K562 (cell line): ENCODE measurements at regions not wholly inside any gene's neighbourhood (a gene's known extent, or its start where the extent isn't known, plus 50 kb on each side); places are given as distances from the start of the nearest gene placed in this dataset.

ENCODE experiments used
- ATAC-seq: fragments of 200-7000 bp; cut with Tn5 transposase; 3 replicates; pipeline ENCODE4 v1.9.1; 2020; ENCODE audit warnings: moderate library complexity
- BruUV-seq: library from RNA; stranded (reverse); fragments of 400-500 nt; replicated peaks from 2 replicates; lab custom pipeline; 2021; lab: Mats Ljungman, UMichigan
- CTCF ChIA-PET: fragments of 300-600 bp; formaldehyde crosslinking; extraction: SDS; loops from one replicate; lab custom pipeline; 2021; ENCODE audit warnings: low intra/inter-chr PET ratio; lab: Yijun Ruan, JAX
- POLR2A ChIA-PET: fragments of 300-600, 350-650 bp; sonication (Branson Sonifier 250); formaldehyde crosslinking; extraction: SDS; loops from one replicate; lab custom pipeline; 2021; ENCODE audit warnings: antibody characterized with exemption, inconsistent platforms; lab: Yijun Ruan, JAX
- DNase-seq, 4 experiments: peaks; one replicate each; pipeline versions ENCODE4 v3.0.0 to v3.0.0-alpha.2; 2011 to 2018; ENCODE audit warnings: low spot score in 3 of 4, mixed read lengths in 3 of 4; ENCODE audit errors: extremely low read depth in 1 of 4
- FAIRE-seq: peaks from 2 replicates; lab custom pipeline; 2011; peaks lifted over from hg19 to GRCh38; lab: Jason Lieb, UNC
- H2AFZ ChIP-seq: 2 replicates; pipeline ENCODE4 v1.6.0; 2011; ENCODE audit warnings: low read depth, low read length, control low read depth, inconsistent platforms
- H3K27ac ChIP-seq: fragments of 200-600 bp; 3 replicates; pipeline ENCODE4 v1.8.0; 2011; ENCODE audit warnings: low read depth, mild to moderate bottlenecking, control low read depth, inconsistent platforms, low read length, moderate library complexity, mixed read lengths; ENCODE audit errors: extremely low read depth
- H3K27me3 ChIP-seq, 2 experiments: fragments of 300-600 bp in 1 of 2; 2 replicates in 1 of 2; 3 replicates in 1 of 2; pipeline versions ENCODE4 v1.6.0 to v1.8.0; 2011; ENCODE audit warnings: inconsistent platforms in 2 of 2, low read length in 2 of 2, mild to moderate bottlenecking in 1 of 2, mixed read lengths in 1 of 2, moderate library complexity in 1 of 2; ENCODE audit not compliant: control insufficient read depth in 2 of 2, insufficient read depth in 2 of 2
- H3K36me3 ChIP-seq: fragments of 300-600 bp; 3 replicates; pipeline ENCODE4 v1.8.0; 2011; ENCODE audit warnings: mild to moderate bottlenecking, low read length, inconsistent platforms; ENCODE audit not compliant: control insufficient read depth, insufficient read depth
- H3K4me1 ChIP-seq, 2 experiments: fragments of 200-600 bp in 1 of 2; replicated peaks in 1 of 2; 2 replicates in 1 of 2; 3 replicates in 1 of 2; pipeline versions ENCODE4 v1.5.1 to v1.8.0; 2011; ENCODE audit warnings: inconsistent platforms in 2 of 2, low read length in 2 of 2, mild to moderate bottlenecking in 1 of 2, mixed read lengths in 1 of 2, moderate library complexity in 1 of 2; ENCODE audit not compliant: control insufficient read depth in 2 of 2, insufficient read depth in 2 of 2
- H3K4me2 ChIP-seq: 2 replicates; pipeline ENCODE4 v1.6.1; 2011; ENCODE audit warnings: low read length, control low read depth, inconsistent platforms, mixed read lengths; ENCODE audit not compliant: insufficient read depth
- H3K4me3 ChIP-seq: fragments of 200-600 bp; sonication (generic), shearing (Covaris generic); 2 replicates; pipeline ENCODE4 v1.5.1; 2016; ENCODE audit warnings: control low read depth, inconsistent platforms
- H3K79me2 ChIP-seq: fragments of 200-600 bp; 3 replicates; pipeline ENCODE4 v1.8.0; 2011; ENCODE audit warnings: low read length, inconsistent platforms; ENCODE audit not compliant: control insufficient read depth, insufficient read depth
- H3K9ac ChIP-seq, 2 experiments: 2 replicates each; pipeline versions ENCODE4 v1.6.0 to v1.6.1; 2011; ENCODE audit warnings: low read depth in 2 of 2, low read length in 2 of 2, control low read depth in 1 of 2, inconsistent platforms in 1 of 2, mild to moderate bottlenecking in 1 of 2, mixed read lengths in 1 of 2; ENCODE audit not compliant: insufficient read depth in 1 of 2
- H3K9me1 ChIP-seq: one replicate; pipeline ENCODE4 v1.6.0; 2011; ENCODE audit warnings: inconsistent platforms, mild to moderate bottlenecking, low read length, moderate library complexity; ENCODE audit not compliant: control insufficient read depth, insufficient read depth
- H3K9me3 ChIP-seq: replicated peaks from 2 replicates; pipeline ENCODE4 v1.5.1; 2011; ENCODE audit warnings: low read depth, low read length, inconsistent platforms; ENCODE audit not compliant: control insufficient read depth, insufficient read depth
- H4K20me1 ChIP-seq: replicated peaks from 2 replicates; pipeline ENCODE4 v1.6.1; 2011; ENCODE audit warnings: low read length, inconsistent platforms, mixed read lengths; ENCODE audit not compliant: control insufficient read depth, insufficient read depth
- KDM4B ChIP-seq, 2 experiments: fragments of 450-650 bp in 1 of 2; sonication (generic) in 1 of 2; IDR thresholded peaks; 2 replicates each; pipeline ENCODE4 v1.6.1; 2016 to 2017; ENCODE audit warnings: borderline replicate concordance in 2 of 2, antibody characterized with exemption in 1 of 2, low read depth in 1 of 2, mild to moderate bottlenecking in 1 of 2
- L3MBTL2 ChIP-seq: fragments of 450-650 bp; IDR thresholded peaks from 2 replicates; pipeline ENCODE4 v1.6.1; 2016; ENCODE audit warnings: mild to moderate bottlenecking, moderate library complexity
- MED1 ChIP-seq: sonication (generic); formaldehyde crosslinking; IDR thresholded peaks from 2 replicates; pipeline ENCODE4 v1.8.1; 2023; ENCODE audit warnings: missing genetic modification reagents, borderline replicate concordance
- NCOR1 ChIP-seq: fragments of 450-650 bp; IDR thresholded peaks from 2 replicates; pipeline ENCODE4 v1.6.1; 2016; ENCODE audit warnings: mild to moderate bottlenecking, moderate library complexity
- NONO ChIP-seq, 2 experiments: fragments of 200-400 bp in 1 of 2; fragments of 450-650 bp in 1 of 2; formaldehyde crosslinking in 1 of 2; IDR thresholded peaks; 2 replicates each; pipeline ENCODE4 v1.6.1; 2017; ENCODE audit warnings: low read depth in 2 of 2, mild to moderate bottlenecking in 2 of 2, moderate library complexity in 2 of 2, low read length in 1 of 2
- PTTG1 ChIP-seq: fragments of 450-650 bp; IDR thresholded peaks from 2 replicates; pipeline ENCODE4 v1.6.1; 2016; ENCODE audit warnings: low read depth, mild to moderate bottlenecking, missing genetic modification characterization, missing compliant biosample characterization
- STAT5A ChIP-seq: IDR thresholded peaks from 2 replicates; pipeline ENCODE4 v1.6.1; 2012; ENCODE audit warnings: low read length, inconsistent platforms, borderline replicate concordance
- STAT5B ChIP-seq: fragments of 250-450 bp; sonication (Bioruptor Pico); IDR thresholded peaks from 2 replicates; pipeline ENCODE4 v1.8.0; 2021; ENCODE audit warnings: mild to moderate bottlenecking, inconsistent platforms
- SUPT5H ChIP-seq: fragments of 450-650 bp; IDR thresholded peaks from 2 replicates; pipeline ENCODE4 v1.6.1; 2016
- TCF15 ChIP-seq: fragments of 250-450 bp; sonication (Bioruptor Pico); IDR thresholded peaks from 2 replicates; pipeline ENCODE4 v1.8.0; 2022; ENCODE audit warnings: moderate library complexity, mild to moderate bottlenecking, inconsistent platforms
- THRB ChIP-seq: fragments of 450-650 bp; formaldehyde crosslinking; conservative IDR thresholded peaks from 2 replicates; pipeline ENCODE4 v1.4.0; 2022; ENCODE audit warnings: mild to moderate bottlenecking, missing genetic modification characterization
- TRIM24 ChIP-seq, 2 experiments: fragments of 450-650 bp; IDR thresholded peaks; 2 replicates each; pipeline ENCODE4 v1.6.1; 2016
- ZBTB43 ChIP-seq: sonication (generic); formaldehyde crosslinking; IDR thresholded peaks from 2 replicates; pipeline ENCODE4 v1.8.0; 2023; ENCODE audit warnings: mild to moderate bottlenecking, missing genetic modification reagents
- ZNF133 ChIP-seq: fragments of 250-450 bp; sonication (Bioruptor Pico); IDR thresholded peaks from 2 replicates; pipeline ENCODE4 v1.4.0; 2020; ENCODE audit warnings: mild to moderate bottlenecking
- ZNF717 ChIP-seq: fragments of 250-450 bp; sonication (Bioruptor Pico); IDR thresholded peaks from 2 replicates; pipeline ENCODE4 v1.5.0; 2021
- WGBS: fragments of 100-300 bp; shearing (Covaris generic); methylation state at CpG from one replicate; pipeline ENCODE4 v1.1.6; 2016; ENCODE audit warnings: low coverage, mixed read lengths; ENCODE audit not compliant: insufficient coverage; ENCODE audit errors: missing lambda C conversion rate; 5-methylcytosine and 5-hydroxymethylcytosine counted together
- in situ Hi-C: fragments of 300-500 bp; cut with MboI; formaldehyde crosslinking; loops from 4 replicates; pipeline ENCODE4 v1.15.0; 2018; ENCODE audit warnings: inconsistent platforms, mixed read lengths
- intact Hi-C: fragments of 100-400 bp; cut with micrococcal nuclease; formaldehyde crosslinking; loops from 2 replicates; pipeline ENCODE4 v1.14.2; 2022

DNA sequence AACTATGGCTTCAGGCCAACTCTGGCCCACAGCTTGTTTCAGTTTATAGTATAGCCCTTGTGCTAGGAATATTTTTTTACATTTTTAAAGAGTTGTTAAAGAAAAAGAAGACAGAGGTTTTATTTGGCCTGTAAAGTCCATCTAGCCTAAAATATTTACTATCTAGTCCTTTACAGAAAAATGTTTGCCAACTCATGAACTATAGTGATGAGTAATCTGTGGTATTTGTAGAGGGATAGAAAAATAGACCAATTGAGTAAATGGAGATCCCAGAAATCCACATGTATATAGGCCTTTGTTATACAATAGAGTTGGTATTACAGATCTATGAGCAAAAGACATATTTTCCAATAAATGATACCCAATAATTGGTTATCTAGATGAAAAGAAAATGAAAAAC lies 288.7 kb downstream of the PRDM5 start:
- no peak for DNase-seq
- H4K20me1 ChIP-seq, result no peaks in the 10 kb centered on the region
- H3K27me3 ChIP-seq, result no peaks in the 10 kb centered on the region
- in situ Hi-C loops (no loop called here), intact Hi-C loops (no loop called here)
- no peak for ATAC-seq
- H3K79me2 ChIP-seq, result no peaks in the 10 kb centered on the region
- no peak overlapping the region for H2AFZ ChIP-seq
- no peak overlapping the region for H3K27ac ChIP-seq
- FAIRE-seq, result no peak
- H3K4me1 ChIP-seq, result no peaks in the 10 kb centered on the region
- no peak overlapping the region for H3K4me3 ChIP-seq
- no peak overlapping the region for H3K4me2 ChIP-seq
- no peaks in the 10 kb centered on the region for H3K36me3 ChIP-seq
- ChIA-PET POLR2A (interaction anchor here (0.7 kb wide), 1 partner anchor 22 kb away, joined by 3 read pairs; no protein-coding TSS in a partner anchor), CTCF (no interaction called here)
- no TSS peak for BruUV-seq
- TF ChIP-seq MED1 (CRISPR knock-in tag) (no peak), SUPT5H (no peak), TRIM24 (IDR thresholded peaks at IDR 0.05) (no peak), NONO (IDR thresholded peaks at IDR 0.05; ENCODE audit: low read depth in 2 of 2, low read length in 1 of 2) (no peak), ZNF133 (CRISPR knock-in tag) (no peak), L3MBTL2 (no peak), TCF15 (CRISPR knock-in tag) (no peak)
- H3K9me1 ChIP-seq, result no peaks in the 10 kb centered on the region
- no peak overlapping the region for H3K9ac ChIP-seq
- H3K9me3 ChIP-seq, result no peaks in the 10 kb centered on the region

DNA sequence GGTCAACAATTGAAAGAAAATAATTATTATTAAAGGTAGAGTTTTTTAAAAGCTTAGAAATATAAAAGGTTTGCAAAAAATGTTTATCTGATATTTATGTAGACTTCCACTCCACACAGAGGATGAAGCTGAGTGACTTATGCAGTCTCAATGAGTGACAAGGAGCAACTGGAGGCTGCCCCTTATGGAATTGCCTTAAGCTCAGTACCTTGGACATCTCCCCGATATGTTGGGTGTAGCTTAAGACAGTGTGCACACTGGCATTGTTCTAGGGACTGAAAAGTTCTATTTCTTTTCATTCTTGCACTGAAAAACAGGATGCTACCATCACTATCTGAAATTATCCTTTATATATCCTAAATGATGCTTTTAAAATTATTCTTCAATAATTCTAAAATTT lies 292.1 kb downstream of the PRDM5 start:
- WGBS, result 7% methylated on average over 1 of the region's 1 CpG
- Histone ChIP-seq H3K27ac (no peak overlapping the region), H3K4me2 (no peak overlapping the region), H3K36me3 (no peaks in the 10 kb centered on the region), H4K20me1 (no peaks in the 10 kb centered on the region)
- CTCF ChIA-PET, result no interaction called here
- intact Hi-C loops, result no loop called here
- TF ChIP-seq KDM4B (IDR thresholded peaks at IDR 0.05; ENCODE audit: borderline replicate concordance in 2 of 2, low read depth in 1 of 2) (no peak), PTTG1 (tag) (no peak), STAT5B (CRISPR knock-in tag) (no peak), ZBTB43 (CRISPR knock-in tag) (no peak), STAT5A (no peak), THRB (CRISPR knock-in tag) (no peak), ZNF717 (CRISPR knock-in tag) (no peak), NCOR1 (no peak)
- TF ChIP-seq, all 486 proteins: peak for 0
- Histone ChIP-seq H3K9me1 (no peaks in the 10 kb centered on the region), H3K9me3 (no peaks in the 10 kb centered on the region), H3K79me2 (no peaks in the 10 kb centered on the region), H3K4me1 (no peaks in the 10 kb centered on the region), H3K9ac (no peak overlapping the region), H2AFZ (no peak overlapping the region), H3K4me3 (no peak overlapping the region), H3K27me3 (no peaks in the 10 kb centered on the region)
- ATAC-seq, result no peak
- FAIRE-seq, result no peak
- no TSS peak for BruUV-seq
- in situ Hi-C loops, result no loop called here
- DNase-seq, result no peak
- POLR2A ChIA-PET, result no interaction called here
